ENCODE measurements at regions not wholly inside any gene's neighbourhood (a gene's known extent, or its start where the extent isn't known, plus 50 kb on each side); places are given as distances from the start of the nearest gene placed in this dataset.

DNA sequence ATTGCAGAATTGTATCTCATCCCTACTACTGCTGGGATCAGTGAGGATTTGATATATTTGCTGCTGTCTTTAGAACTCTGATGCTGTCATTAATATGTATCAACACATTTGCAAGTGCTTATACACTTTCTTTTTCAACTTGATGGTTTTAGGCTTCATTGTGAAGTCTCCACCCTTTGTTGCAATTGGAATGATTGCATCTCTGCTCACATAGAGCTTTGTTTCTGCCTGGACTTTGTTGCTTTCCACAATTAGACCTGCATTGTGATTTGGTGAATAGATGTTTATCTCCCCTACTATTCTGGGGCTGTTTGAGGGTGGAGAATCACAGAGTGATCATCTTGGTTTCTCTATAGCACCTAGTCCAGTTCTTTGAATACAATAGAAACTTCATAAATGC, 666.7 kb downstream of the EPM2A start:
- Mint-ChIP-seq H3K27ac (no peak overlapping the region), H3K9me3 (no peaks in the 10 kb centered on the region), H3K4me1 (no peaks in the 10 kb centered on the region), H3K36me3 (no peaks in the 10 kb centered on the region), H3K4me3 (no peak overlapping the region), H3K27me3 (no peaks in the 10 kb centered on the region)
- no peak for ATAC-seq

DNA sequence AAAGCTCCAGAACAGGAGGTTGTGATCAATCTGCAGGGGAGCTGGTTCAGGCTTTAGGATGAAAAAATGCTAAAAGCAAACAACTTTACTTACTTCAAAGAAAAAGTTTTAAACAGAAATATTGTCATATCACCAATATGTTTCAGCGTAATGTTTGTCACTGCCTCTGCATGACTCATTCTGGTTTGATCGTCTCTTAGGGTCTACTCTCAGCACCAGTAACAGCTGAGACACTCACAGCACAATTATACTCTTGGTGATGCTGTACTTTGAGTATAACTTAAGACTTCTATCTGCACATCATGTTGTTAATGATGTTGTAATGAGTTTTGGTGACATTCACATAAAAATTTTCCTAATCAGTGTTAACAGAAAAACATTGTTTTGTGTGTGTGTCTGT, 665.4 kb downstream of the EPM2A start:
- no peak for ATAC-seq
- no peak overlapping the region for H3K4me3 Mint-ChIP-seq
- peaks cover 4% of the 10 kb centered on the region for H3K9me3 Mint-ChIP-seq
- H3K4me1 Mint-ChIP-seq: no peaks in the 10 kb centered on the region
- H3K27me3 Mint-ChIP-seq: no peaks in the 10 kb centered on the region
- no peak overlapping the region for H3K27ac Mint-ChIP-seq
- H3K36me3 Mint-ChIP-seq: no peaks in the 10 kb centered on the region

DNA sequence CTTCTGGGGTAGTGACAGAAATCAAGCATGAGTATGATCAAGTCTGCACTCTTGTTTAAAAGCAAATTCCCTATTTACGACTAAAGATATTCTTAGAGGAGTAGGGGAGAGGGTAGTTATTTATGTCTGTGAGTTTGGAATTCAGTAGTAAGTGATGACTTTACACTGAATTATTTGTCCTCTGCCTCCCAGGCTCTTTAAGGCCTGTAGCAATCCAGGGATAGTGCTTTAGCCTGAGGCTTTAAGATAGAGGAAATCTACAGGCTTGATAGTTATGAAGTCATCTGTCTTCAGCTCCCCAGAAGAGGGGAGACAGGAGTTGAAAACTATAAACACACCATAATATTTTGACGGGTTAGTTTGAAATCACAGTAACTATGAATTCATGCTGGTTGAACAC, 664.5 kb downstream of the EPM2A start:
- Mint-ChIP-seq H3K4me1 (no peaks in the 10 kb centered on the region), H3K36me3 (no peaks in the 10 kb centered on the region), H3K27ac (no peak overlapping the region), H3K27me3 (no peaks in the 10 kb centered on the region), H3K9me3 (peaks cover 4% of the 10 kb centered on the region), H3K4me3 (no peak overlapping the region)
- no peak for ATAC-seq

DNA sequence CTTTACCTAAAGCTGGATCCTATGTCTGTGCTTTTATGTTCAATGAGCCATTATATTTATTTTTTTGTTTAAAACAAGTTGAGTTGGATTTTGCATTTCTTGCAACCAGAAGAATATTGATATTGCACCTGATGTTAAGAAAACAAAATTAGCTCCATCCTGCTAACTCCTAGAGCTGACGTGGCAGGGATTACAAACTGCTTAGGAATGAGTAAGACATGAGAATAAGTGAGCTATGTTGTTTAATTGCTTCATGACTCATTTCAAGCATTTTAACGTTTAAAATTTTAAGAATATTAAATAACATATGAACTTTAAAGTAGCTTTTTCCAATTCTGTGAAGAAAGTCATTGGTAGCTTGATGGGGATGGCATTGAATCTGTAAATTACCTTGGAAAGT, 663.5 kb downstream of the EPM2A start:
- no peak overlapping the region for H3K27ac Mint-ChIP-seq
- ATAC-seq: no peak
- H3K4me3 Mint-ChIP-seq: no peak overlapping the region
- H3K4me1 Mint-ChIP-seq: no peaks in the 10 kb centered on the region
- H3K9me3 Mint-ChIP-seq: peaks cover 4% of the 10 kb centered on the region
- no peaks in the 10 kb centered on the region for H3K36me3 Mint-ChIP-seq
- H3K27me3 Mint-ChIP-seq: no peaks in the 10 kb centered on the region

DNA sequence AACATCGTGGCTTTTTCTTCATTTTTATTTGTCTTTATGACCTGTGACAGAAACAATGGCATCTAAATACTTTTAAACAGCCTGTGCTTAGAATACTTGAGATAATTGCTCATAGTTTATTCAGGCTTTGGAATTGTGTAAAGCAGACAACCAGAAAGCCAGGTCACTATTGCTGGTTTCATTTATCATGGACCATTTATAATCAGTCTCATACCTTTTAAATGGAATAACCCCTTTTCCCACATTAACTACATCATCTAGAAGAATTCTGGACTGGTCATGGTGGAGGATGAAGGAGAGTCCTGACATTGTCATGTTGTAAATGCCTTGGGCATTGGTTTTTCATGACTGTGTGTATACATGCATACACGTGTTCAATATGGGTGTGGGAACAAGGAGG, 661.5 kb downstream of the EPM2A start:
- Mint-ChIP-seq H3K4me3 (no peak overlapping the region), H3K36me3 (no peaks in the 10 kb centered on the region), H3K4me1 (no peaks in the 10 kb centered on the region), H3K9me3 (peaks cover 4% of the 10 kb centered on the region), H3K27me3 (no peaks in the 10 kb centered on the region), H3K27ac (no peak overlapping the region)
- no peak for ATAC-seq

DNA sequence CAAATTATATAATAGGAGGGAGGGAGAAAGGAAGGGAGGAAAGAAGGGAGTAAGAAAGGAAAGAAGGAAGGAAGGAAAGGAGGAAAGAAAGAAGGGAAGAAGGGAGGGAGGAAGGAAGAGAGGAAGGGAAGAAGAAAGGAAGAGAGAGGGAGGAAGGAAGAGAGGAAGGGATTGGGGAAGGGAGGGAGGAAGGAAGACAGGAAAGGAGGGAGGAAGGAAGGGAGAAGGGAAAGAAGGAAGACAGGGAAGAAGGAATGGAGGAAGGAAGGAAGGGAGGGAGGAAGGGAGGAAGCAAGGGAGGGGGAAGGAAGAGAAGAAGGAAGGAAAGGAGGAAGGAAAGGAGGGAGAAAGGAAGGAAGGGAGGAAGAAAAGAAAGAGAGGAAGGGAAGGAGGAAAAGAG, 660.5 kb downstream of the EPM2A start:
- no peak overlapping the region for H3K27ac Mint-ChIP-seq
- peaks cover 4% of the 10 kb centered on the region for H3K9me3 Mint-ChIP-seq
- no peaks in the 10 kb centered on the region for H3K36me3 Mint-ChIP-seq
- no peaks in the 10 kb centered on the region for H3K4me1 Mint-ChIP-seq
- no peaks in the 10 kb centered on the region for H3K27me3 Mint-ChIP-seq
- H3K4me3 Mint-ChIP-seq: no peak overlapping the region
- no peak for ATAC-seq

DNA sequence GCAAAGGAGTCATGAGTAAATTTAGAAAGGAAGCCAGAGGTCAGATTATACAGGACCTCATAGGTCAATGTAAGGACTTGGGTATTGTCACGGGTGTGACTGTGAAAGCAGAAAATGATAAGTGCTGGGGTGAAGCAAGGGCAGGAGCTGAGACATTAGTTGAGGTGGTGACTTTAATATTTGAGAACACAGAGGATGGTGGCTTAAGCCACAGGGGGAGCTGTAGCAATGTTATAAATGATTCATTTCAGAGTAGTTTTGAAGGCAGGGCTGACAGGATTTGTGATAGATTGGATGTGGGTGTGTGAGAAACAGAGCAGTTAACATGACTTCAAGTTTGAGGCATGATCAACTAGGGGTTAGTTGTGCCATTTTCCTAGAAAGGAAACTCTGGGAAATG, 659.9 kb downstream of the EPM2A start:
- no peak for ATAC-seq
- peaks cover 4% of the 10 kb centered on the region for H3K9me3 Mint-ChIP-seq
- H3K27ac Mint-ChIP-seq: no peak overlapping the region
- H3K36me3 Mint-ChIP-seq: no peaks in the 10 kb centered on the region
- H3K4me3 Mint-ChIP-seq: no peak overlapping the region
- no peaks in the 10 kb centered on the region for H3K4me1 Mint-ChIP-seq
- no peaks in the 10 kb centered on the region for H3K27me3 Mint-ChIP-seq

DNA sequence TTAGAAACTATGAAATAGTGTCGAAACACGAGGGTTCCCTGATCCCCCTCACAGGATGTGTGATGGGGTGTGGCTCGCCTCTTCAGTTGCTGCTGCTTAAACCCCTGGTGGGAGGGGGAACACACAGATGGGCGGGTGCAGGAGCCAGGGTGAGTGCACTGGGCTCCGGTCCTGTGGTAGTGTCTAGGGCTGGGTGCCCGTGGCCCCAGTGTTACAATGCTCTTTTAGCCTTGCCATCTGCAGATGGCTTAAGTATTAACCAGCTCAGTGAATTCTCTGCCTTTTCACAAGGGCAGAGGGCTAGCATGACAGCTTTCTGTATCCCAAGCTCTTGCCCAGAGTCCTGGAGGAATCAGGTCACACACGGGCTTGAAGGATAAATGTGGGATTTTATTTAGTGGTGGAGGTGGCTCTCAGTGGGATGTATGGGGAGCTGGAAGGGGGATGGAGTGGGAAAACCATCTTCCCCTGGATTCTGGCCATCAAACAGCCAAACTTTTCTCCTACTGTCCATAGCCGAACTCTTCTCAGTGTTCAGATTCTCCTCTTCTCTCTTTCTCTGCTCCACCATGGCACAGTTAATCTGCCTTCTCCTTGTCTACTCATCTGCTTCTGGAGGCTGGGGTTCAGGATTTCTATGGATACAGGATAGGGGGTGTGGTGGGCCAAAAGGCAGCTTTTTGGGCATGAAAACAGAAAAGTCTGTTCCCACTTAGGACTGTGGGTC, 659.0 kb downstream of the EPM2A start:
- Mint-ChIP-seq H3K36me3 (no peaks in the 10 kb centered on the region), H3K4me1 (no peaks in the 10 kb centered on the region), H3K9me3 (peaks cover 4% of the 10 kb centered on the region), H3K27ac (no peak overlapping the region), H3K4me3 (no peak overlapping the region), H3K27me3 (no peaks in the 10 kb centered on the region)
- ATAC-seq: no peak

DNA sequence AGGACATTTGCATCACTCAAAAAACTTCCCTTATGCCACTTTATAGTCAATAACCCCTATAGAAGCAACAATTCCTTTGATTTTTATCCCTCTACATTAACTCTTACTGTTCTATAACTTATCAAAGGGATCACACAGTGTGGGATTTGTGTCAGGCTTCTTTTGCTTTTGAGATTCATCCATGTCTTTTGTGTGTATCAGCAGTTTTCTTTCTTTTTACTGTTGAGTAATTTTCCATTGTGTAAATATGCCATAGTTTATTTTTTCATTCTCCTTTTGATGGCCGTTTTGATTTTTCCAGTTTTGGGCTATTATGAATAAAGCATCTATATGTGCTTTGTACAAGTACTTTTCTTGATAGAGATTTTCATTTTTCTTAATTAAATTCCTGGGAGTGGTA, 657.9 kb downstream of the EPM2A start:
- Mint-ChIP-seq H3K27me3 (no peaks in the 10 kb centered on the region), H3K4me1 (no peaks in the 10 kb centered on the region), H3K9me3 (peaks cover 4% of the 10 kb centered on the region), H3K4me3 (no peak overlapping the region), H3K27ac (no peak overlapping the region), H3K36me3 (no peaks in the 10 kb centered on the region)
- no peak for ATAC-seq

DNA sequence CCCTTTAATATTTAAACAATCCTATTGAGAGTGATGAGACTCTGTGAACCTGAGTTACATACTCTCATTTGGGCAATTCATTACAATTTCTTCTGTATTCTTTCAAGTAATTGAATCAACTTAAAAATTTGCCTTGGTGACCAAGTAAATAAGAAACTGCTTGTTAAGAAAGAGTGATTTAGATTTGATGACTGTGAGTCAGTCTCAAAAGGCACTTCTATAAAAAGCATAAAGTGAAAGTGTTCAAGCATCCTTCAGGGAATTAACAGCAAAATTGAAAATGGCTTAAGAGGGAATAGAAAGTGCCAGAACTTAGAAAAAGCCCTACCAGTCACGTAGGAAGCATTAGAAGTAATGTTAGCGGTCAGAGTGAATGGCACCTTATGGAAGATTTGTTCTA, 654.7 kb downstream of the EPM2A start:
- H3K27me3 Mint-ChIP-seq: no peaks in the 10 kb centered on the region
- no peaks in the 10 kb centered on the region for H3K9me3 Mint-ChIP-seq
- H3K36me3 Mint-ChIP-seq: no peaks in the 10 kb centered on the region
- no peak overlapping the region for H3K4me3 Mint-ChIP-seq
- H3K27ac Mint-ChIP-seq: no peak overlapping the region
- no peaks in the 10 kb centered on the region for H3K4me1 Mint-ChIP-seq
- no peak for ATAC-seq

DNA sequence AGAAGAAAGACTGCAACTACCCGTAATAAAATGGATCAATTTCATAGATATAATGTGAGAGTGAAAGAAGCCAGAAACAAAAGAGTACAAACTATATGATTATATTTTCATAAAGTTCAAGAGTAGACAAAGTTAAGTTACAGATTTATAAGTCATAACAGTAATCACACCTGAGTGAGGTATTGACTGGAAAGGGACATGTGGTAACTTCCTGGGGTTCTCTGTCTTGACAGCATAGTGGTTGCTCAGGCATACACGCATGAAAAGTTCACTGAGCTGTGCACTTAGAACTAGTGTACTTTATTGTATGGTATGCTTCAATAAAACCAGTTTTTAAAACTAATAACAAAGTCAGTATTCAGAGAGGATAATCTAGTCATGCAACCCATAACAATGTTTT, 653.6 kb downstream of the EPM2A start:
- H3K36me3 Mint-ChIP-seq: no peaks in the 10 kb centered on the region
- ATAC-seq: no peak
- H3K27me3 Mint-ChIP-seq: no peaks in the 10 kb centered on the region
- peaks cover 7% of the 10 kb centered on the region for H3K4me1 Mint-ChIP-seq
- H3K4me3 Mint-ChIP-seq: no peak overlapping the region
- no peak overlapping the region for H3K27ac Mint-ChIP-seq
- H3K9me3 Mint-ChIP-seq: no peaks in the 10 kb centered on the region

DNA sequence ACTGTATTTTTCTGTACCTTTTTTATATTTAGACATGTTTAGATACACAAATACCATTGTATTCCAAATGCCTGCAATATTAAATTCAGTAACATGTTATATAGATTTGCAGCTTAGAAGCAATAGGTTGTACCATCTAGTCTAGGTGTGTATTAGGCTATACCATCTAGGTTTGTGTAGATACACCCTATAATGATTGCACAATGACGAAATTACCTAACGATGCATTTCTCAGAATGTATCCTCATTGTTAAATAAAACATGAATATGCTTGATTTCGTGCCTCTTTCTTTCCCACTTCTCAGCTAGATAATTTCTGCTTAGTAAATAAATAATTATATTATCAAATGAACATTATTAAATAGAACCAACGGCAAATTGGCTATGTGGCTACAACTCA, 653.0 kb downstream of the EPM2A start:
- Mint-ChIP-seq H3K36me3 (no peaks in the 10 kb centered on the region), H3K9me3 (no peaks in the 10 kb centered on the region), H3K4me3 (no peak overlapping the region), H3K4me1 (peaks cover 7% of the 10 kb centered on the region), H3K27me3 (no peaks in the 10 kb centered on the region), H3K27ac (no peak overlapping the region)
- no peak for ATAC-seq

DNA sequence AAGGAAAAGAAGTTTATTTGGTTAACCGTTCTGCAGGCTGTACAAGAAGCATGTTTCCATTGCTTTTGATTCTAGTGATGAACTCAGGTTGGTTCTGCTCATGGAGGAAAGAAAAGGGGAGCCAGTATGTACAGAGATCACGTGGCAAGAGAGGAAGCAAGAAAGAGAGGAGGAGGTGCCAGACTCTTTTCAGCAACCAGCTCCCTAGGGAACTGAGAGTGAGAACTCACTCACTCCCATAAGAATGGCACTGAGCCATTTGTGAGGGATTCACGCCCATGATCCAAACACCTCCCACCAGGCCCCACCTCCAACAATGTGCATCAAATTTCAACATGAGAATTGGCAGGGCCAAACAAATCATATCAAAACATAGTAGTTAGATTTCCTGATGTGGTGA, 649.1 kb downstream of the EPM2A start:
- peaks cover 7% of the 10 kb centered on the region for H3K4me1 Mint-ChIP-seq

DNA sequence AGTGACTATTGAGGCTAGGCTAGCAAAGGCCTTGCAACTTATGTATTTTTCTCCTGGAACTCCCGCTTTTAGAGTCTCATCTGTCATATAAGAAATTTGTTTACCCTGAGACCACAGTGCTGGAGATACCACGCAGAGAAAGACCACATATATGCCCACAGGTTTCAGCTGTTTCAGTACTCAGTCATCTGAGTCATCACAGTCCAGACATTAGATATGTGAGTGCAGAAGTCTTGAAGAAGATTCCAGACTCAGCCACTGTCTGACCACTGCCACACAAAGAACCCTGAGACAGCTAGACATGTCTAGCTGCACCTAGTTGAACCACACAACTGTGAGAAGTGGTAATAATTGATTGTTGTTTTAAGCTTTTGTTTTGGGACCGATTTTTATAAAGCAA, 648.3 kb downstream of the EPM2A start:
- Mint-ChIP-seq H3K27me3 (no peaks in the 10 kb centered on the region), H3K4me3 (no peak overlapping the region), H3K36me3 (no peaks in the 10 kb centered on the region), H3K4me1 (peaks cover 7% of the 10 kb centered on the region), H3K9me3 (no peaks in the 10 kb centered on the region), H3K27ac (no peak overlapping the region)
- ATAC-seq: no peak

More for the DNA sequence above, 649.1 kb downstream of the EPM2A start:
- H3K27me3 Mint-ChIP-seq: no peaks in the 10 kb centered on the region
- no peak overlapping the region for H3K4me3 Mint-ChIP-seq
- peak; percentile 39 for ATAC-seq
- no peaks in the 10 kb centered on the region for H3K36me3 Mint-ChIP-seq
- H3K9me3 Mint-ChIP-seq: no peaks in the 10 kb centered on the region
- H3K27ac Mint-ChIP-seq: no peak overlapping the region

DNA sequence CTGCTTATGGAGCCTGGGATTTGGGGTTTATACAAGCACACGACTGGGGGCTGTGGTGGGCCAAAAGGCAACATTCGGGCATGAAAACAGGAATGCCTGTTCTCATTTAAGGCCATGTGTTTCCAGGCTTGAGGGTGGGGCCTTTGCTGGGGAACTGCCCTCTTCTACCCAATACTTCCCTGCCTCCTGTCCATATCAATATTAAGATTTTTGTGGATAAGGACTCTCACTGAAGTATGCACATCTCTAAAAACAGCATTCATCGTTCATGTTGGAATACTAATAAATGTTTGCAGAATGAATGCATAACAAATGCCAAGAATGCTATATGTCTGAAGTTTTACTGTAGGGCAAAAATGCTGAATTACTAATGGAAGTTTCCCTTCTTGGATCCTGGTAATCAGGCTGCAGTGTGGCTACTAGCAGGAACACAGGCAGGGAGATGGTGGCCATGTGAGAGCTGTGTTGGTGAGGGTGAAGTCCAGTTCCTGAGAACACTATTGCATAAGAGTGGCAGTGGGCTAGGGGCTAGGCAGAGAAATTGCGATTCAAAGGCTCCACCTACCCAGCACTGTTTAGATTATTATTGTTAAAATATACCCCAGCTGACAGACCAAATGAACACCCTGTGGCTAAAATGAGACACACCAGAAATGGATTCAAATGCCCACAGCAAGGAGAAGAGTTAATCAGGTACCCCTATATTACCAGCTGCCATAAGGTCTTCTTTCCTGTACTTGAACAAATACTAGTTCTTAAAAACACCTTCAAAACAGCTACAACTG, 644.3 kb downstream of the EPM2A start:
- H3K27me3 Mint-ChIP-seq: no peaks in the 10 kb centered on the region
- H3K4me1 Mint-ChIP-seq: peaks cover 5% of the 10 kb centered on the region
- no peaks in the 10 kb centered on the region for H3K36me3 Mint-ChIP-seq
- no peak overlapping the region for H3K27ac Mint-ChIP-seq
- no peaks in the 10 kb centered on the region for H3K9me3 Mint-ChIP-seq
- no peak for ATAC-seq
- H3K4me3 Mint-ChIP-seq: no peak overlapping the region

DNA sequence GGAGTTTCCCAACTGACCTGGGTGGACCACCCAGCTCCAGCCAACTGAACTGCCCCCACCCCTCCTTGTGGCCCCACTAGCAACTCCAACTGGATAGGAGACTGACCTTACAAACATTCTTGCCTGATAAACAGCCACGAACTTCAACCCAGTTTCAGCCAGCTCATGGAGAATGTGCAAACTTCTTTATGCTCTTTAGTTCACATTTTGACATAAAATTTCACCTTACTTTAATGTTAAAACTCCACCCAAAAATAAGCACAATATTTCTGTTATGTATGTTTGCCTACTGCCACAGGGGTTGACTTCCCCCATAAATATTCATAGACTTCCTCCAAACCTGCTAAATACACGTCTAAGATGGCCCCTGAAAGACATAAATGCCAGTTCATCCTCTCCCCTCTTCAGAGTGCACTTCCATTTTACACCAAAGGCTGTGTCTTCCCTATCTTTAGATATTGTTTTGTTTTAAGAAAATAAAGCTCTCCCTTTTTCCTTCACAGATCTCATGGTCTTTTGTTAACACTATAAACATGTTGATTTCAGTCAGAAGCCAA, 643.7 kb downstream of the EPM2A start:
- no peaks in the 10 kb centered on the region for H3K36me3 Mint-ChIP-seq
- H3K9me3 Mint-ChIP-seq: no peaks in the 10 kb centered on the region
- no peaks in the 10 kb centered on the region for H3K4me1 Mint-ChIP-seq
- no peaks in the 10 kb centered on the region for H3K27me3 Mint-ChIP-seq
- no peak for ATAC-seq
- no peak overlapping the region for H3K4me3 Mint-ChIP-seq
- H3K27ac Mint-ChIP-seq: no peak overlapping the region

All from stimulated activated memory B cell treated with anti-CD40 and anti-IgM and Interleukin-4, amounts not matched to agents 10 μg/mL and 1 μg/mL and 100 μg/mL, for 72 hours (primary cell).